ENCODE measurements at regions not wholly inside any gene's neighbourhood (a gene's known extent, or its start where the extent isn't known, plus 50 kb on each side); places are given as distances from the start of the nearest gene placed in this dataset.

- Histone ChIP-seq H2BK20ac (ENCODE audit: low read depth, low read length) (no peak overlapping the region), H3K9me3 (ENCODE audit: control insufficient read depth, insufficient read depth, low read length) (no peaks in the 10 kb centered on the region), H3K4me3 (ENCODE audit: insufficient read depth, low read depth, low read length) (no peak overlapping the region), H3K27me3 (ENCODE audit: control insufficient read depth, insufficient read depth, low read length) (peaks cover 3% of the 10 kb centered on the region; the same call in 1 of the 2 replicates), H2AFZ (replicated peaks; ENCODE audit: low read length, poor library complexity) (no peak overlapping the region), H3K9me1 (ENCODE audit: insufficient read depth, low read length) (no peaks in the 10 kb centered on the region), H3K56ac (ENCODE audit: extremely low read depth, insufficient read depth, low read length) (no peak overlapping the region), H2BK5ac (ENCODE audit: low read depth, low read length, poor library complexity, severe bottlenecking) (no peak overlapping the region), H3K18ac (ENCODE audit: low read depth, low read length) (no peak overlapping the region), H2AK9ac (replicated peaks; ENCODE audit: low read depth, low read length, poor library complexity) (no peak overlapping the region), H2AK5ac (ENCODE audit: low read depth, low read length) (no peak overlapping the region), H3K27ac (ENCODE audit: insufficient read depth, low read length) (no peak overlapping the region), H2BK15ac (ENCODE audit: low read depth, low read length) (no peak overlapping the region), H4K20me1 (ENCODE audit: insufficient read depth, low read length) (no peaks in the 10 kb centered on the region), H3K23ac (ENCODE audit: low read depth, low read length) (no peak overlapping the region), H4K5ac (ENCODE audit: low read depth, low read length) (no peak overlapping the region), H3K9ac (ENCODE audit: low read depth, low read length) (no peak overlapping the region), H4K8ac (ENCODE audit: low read depth in 2 of 2, low read length in 2 of 2) (no peak overlapping the region), H2BK120ac (ENCODE audit: low read depth, low read length) (no peak overlapping the region), H3K14ac (replicated peaks; ENCODE audit: low read depth, low read length) (no peak overlapping the region), H3K36me3 (ENCODE audit: control insufficient read depth, insufficient read depth, low read length) (no peaks in the 10 kb centered on the region), H3K4me2 (ENCODE audit: low read depth, low read length) (no peak overlapping the region), H3K4me1 (ENCODE audit: control insufficient read depth, insufficient read depth, low read length) (peaks cover 2% of the 10 kb centered on the region; the same call in 1 of the 2 replicates), H3K79me1 (ENCODE audit: low read depth in 1 of 2, low read length in 2 of 2) (no peaks in the 10 kb centered on the region), H4K91ac (ENCODE audit: insufficient read depth, low read depth, low read length) (no peak overlapping the region), H3K4ac (ENCODE audit: low read depth, low read length) (no peak overlapping the region)
- WGBS, 2 experiments (ENCODE audit: extremely low coverage in 2 of 2, insufficient read length in 1 of 2) = 98% methylated on average over 10 of the region's 25 CpGs; no CpG with 5 or more reads in 1 of the 2 experiments
- dilution Hi-C loops (cut with HindIII; ENCODE audit: low sequenced_read_pairs, unreplicated experiment) (no loop called here), intact Hi-C loops (cut with micrococcal nuclease) (no loop called here), in situ Hi-C loops (cut with MboI; ENCODE audit: low sequenced_read_pairs) (no loop called here)
- TF ChIP-seq CHD1 (IDR thresholded peaks at IDR 0.05; ENCODE audit: low read depth, low read length) (no peak), ELK1 (IDR thresholded peaks at IDR 0.05; ENCODE audit: borderline replicate concordance, low read depth, low read length) (no peak), FOS (IDR thresholded peaks at IDR 0.05; ENCODE audit: low read depth, low read length) (no peak), MXI1 (IDR thresholded peaks at IDR 0.05; ENCODE audit: borderline replicate concordance, low read depth, low read length) (no peak), SMC3 (IDR thresholded peaks at IDR 0.05; ENCODE audit: low read depth, low read length) (no peak), MAFK (IDR thresholded peaks at IDR 0.05; ENCODE audit: low read depth, low read length) (no peak), POLR2A (IDR thresholded peaks at IDR 0.05; ENCODE audit: low read depth, low read length) (no peak), RCOR1 (IDR thresholded peaks at IDR 0.05; ENCODE audit: insufficient replicate concordance, low read length) (no peak), BHLHE40 (IDR thresholded peaks at IDR 0.05; ENCODE audit: low read depth, low read length) (no peak), MAZ (IDR thresholded peaks at IDR 0.05; ENCODE audit: borderline replicate concordance, low read depth, low read length) (no peak), NFE2L2 (IDR thresholded peaks at IDR 0.05; ENCODE audit: low read depth, low read length) (no peak), RAD21 (IDR thresholded peaks at IDR 0.05; ENCODE audit: low read length) (no peak), RFX5 (IDR thresholded peaks at IDR 0.05; ENCODE audit: low read depth, low read length) (no peak), CEBPB (IDR thresholded peaks at IDR 0.05; ENCODE audit: low read depth, low read length) (no peak)
- TF ChIP-seq, protein P1, sequence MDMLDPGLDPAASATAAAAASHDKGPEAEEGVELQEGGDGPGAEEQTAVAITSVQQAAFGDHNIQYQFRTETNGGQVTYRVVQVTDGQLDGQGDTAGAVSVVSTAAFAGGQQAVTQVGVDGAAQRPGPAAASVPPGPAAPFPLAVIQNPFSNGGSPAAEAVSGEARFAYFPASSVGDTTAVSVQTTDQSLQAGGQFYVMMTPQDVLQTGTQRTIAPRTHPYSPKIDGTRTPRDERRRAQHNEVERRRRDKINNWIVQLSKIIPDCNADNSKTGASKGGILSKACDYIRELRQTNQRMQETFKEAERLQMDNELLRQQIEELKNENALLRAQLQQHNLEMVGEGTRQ (IDR thresholded peaks at IDR 0.05; ENCODE audit: low read depth, low read length) = no peak
- TF ChIP-seq, protein P2, sequence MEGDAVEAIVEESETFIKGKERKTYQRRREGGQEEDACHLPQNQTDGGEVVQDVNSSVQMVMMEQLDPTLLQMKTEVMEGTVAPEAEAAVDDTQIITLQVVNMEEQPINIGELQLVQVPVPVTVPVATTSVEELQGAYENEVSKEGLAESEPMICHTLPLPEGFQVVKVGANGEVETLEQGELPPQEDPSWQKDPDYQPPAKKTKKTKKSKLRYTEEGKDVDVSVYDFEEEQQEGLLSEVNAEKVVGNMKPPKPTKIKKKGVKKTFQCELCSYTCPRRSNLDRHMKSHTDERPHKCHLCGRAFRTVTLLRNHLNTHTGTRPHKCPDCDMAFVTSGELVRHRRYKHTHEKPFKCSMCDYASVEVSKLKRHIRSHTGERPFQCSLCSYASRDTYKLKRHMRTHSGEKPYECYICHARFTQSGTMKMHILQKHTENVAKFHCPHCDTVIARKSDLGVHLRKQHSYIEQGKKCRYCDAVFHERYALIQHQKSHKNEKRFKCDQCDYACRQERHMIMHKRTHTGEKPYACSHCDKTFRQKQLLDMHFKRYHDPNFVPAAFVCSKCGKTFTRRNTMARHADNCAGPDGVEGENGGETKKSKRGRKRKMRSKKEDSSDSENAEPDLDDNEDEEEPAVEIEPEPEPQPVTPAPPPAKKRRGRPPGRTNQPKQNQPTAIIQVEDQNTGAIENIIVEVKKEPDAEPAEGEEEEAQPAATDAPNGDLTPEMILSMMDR (conservative IDR thresholded peaks at IDR 0.05; ENCODE audit: low read depth, low read length) = no peak
- no TSS peak for BruUV-seq (replicated peaks)
- ATAC-seq (ENCODE audit: low read depth) (no peak), DNase-seq (no peak)
- CTCF ChIA-PET = no interaction called here
- POLR2A ChIA-PET (ENCODE audit: unreplicated experiment) = no interaction called here
Observed at GRCh38 chr18:22001912-22002487, 167.4 kb upstream of the GATA6 start.

Data from IMR-90 (cell line).